WI38 (cell line): ENCODE measurements at regions not wholly inside any gene's neighbourhood (a gene's known extent, or its start where the extent isn't known, plus 50 kb on each side); places are given as distances from the start of the nearest gene placed in this dataset.
"Not testable (repeated sequence)": the region's sequence is repeated elsewhere in the genome, so short reads cannot be mapped to it uniquely, and the experiment has no call there.

Experiments used
- H3K4me3 ChIP-seq: 2 replicates; pipeline ENCODE4 v1.5.1; 2011; ENCODE audit warnings: low read depth, mild to moderate bottlenecking, control low read depth, low read length
- TF ChIP-seq, protein P1 (sequence below): IDR thresholded peaks from 2 replicates; pipeline ENCODE4 v1.5.1; 2012; ENCODE audit warnings: low read depth, mild to moderate bottlenecking, control low read depth, low read length

DNA sequence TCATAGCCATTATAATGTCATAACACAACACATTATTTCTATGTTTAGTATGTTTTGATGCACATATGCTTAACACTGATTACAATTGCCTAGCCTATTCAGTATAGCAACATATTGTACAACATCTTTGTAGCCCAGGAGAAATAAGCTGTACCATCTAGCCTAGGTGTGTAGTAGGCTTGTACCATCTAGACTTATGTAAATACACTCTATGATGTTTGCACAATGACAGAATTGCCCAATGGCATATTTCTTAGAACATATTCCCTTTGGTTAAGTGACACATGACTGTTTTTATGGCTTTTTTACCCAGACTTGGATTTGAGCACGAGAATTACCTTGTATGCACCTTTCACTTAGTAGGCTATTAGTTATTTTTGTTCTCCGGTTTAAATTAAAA lies 64.5 kb upstream of the HIVEP1 start:
- TF ChIP-seq, protein P1, sequence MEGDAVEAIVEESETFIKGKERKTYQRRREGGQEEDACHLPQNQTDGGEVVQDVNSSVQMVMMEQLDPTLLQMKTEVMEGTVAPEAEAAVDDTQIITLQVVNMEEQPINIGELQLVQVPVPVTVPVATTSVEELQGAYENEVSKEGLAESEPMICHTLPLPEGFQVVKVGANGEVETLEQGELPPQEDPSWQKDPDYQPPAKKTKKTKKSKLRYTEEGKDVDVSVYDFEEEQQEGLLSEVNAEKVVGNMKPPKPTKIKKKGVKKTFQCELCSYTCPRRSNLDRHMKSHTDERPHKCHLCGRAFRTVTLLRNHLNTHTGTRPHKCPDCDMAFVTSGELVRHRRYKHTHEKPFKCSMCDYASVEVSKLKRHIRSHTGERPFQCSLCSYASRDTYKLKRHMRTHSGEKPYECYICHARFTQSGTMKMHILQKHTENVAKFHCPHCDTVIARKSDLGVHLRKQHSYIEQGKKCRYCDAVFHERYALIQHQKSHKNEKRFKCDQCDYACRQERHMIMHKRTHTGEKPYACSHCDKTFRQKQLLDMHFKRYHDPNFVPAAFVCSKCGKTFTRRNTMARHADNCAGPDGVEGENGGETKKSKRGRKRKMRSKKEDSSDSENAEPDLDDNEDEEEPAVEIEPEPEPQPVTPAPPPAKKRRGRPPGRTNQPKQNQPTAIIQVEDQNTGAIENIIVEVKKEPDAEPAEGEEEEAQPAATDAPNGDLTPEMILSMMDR, result no peak
- H3K4me3 ChIP-seq, result no peak overlapping the region

DNA sequence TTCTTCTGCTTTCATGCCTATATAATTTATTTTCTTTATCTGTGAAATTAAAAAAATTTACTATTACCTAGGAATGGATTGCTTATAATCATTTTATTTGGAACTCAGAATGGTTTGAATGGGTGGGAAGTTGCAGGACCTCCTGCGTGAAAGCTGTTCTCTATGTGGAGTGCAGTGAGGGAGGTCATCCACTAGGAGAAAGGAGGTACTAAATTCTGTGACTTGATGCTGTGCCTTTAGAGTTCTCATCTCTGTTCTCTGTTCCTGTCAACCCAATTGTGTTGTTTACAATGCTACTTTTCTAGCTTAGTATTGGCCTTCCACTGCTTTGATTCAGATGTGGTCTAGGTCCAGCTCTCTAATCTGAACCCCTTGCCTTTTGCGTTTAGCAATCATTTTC lies 65.0 kb upstream of the HIVEP1 start:
- TF ChIP-seq, protein P1, result peak; percentile 13; the same call in 1 of the 2 replicates
- H3K4me3 ChIP-seq, result no peak overlapping the region

DNA sequence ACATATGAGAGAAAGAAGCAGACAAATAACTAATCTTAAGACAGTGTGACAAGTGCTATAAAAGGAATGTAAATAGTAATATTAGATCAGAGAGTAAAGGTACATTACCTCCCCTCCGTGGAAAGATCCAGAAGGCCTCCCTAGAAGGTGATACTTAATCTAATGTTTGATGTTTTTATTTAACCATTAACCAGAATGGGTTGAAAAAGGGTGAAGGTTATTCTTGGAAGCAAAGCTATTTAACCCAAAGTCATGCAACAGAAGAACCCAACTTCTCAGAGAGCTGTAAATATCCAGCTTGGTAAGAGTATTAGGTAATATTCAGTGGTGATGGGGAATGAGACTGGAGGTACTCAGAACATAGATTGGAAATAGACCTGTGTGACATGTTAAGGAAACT lies 68.0 kb upstream of the HIVEP1 start:
- no peak overlapping the region for H3K4me3 ChIP-seq
- TF ChIP-seq, protein P1, result no peak

DNA sequence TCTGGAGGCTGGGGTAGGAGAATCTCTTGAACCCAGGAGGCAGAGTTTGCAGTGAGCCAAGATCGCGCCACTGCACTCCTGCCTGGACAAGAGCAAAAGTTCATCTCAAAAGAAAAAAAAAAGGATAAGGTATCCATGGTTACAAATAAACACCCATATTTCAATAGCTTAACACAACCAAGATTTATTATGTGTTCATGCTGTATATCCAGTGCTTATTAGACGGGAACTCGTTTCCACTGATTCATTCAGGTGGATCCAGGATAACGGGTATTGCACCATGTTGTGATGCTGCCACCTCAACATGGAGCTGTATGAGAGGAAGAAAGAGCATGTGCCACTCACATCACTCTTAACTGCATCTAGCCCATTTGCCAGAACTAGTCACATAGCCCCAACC lies 69.1 kb upstream of the HIVEP1 start:
- no peak overlapping the region for H3K4me3 ChIP-seq
- TF ChIP-seq, protein P1, result no peak

DNA sequence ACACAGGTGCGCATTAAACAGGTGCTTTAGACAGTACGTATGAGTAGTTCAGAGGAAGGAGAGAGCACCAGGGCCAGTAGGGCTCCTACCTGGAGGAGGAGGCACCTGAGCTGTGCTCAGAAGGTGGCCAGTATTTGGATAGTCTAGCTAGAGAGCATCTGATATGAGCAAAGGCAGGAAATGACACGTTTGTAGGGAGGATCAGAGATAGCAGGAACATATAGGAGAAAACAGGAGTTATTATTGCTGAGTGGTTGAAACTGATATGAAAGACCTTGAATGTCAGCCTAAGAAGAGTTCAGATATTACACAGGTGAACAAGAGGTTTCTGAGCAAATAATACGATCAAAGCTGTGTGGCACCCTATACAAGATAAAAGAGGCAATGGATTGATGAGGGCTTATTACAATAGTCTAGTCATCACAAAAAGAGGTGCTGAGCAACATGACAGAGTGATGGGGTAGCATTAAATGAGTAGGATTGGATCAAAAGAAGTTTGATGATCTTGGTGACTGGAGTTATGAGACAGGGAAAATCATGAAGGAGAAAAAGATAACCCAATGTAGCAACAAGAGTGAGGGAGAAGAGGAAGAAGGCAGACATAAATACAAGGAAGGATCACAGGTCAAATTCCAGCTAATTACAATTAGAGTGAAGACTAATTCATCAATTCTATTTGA lies 69.8 kb upstream of the HIVEP1 start:
- TF ChIP-seq, protein P1, result no peak
- H3K4me3 ChIP-seq, result no peak overlapping the region

DNA sequence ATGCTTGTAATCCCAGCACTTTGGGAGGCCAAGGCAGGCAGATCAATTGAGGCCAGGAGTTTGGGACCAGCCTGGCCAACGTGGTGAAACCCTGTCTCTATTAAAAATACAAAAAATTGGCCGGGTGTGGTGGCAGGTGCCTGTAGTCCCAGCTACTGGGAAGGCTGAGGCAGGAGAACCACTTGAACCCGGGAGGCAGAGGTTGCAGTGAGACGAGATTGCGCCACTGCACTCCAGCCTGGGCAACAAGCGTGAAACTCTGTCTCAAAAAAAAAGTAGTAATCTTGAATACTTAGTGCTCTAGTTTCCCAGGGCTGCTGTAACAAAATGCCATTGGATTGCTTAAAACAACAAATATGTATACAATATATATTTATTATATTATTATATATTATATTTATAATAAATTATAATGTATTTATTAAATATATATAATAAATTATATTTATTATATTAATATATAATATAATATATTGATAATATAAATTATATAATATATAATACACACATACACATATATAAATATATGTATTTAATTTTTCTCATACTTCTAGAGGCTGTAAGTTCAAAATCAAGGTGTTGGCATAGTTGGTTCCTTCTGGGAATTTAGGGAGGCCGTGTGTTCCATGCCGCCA lies 71.5 kb upstream of the HIVEP1 start:
- not testable (repeated sequence) for H3K4me3 ChIP-seq

DNA sequence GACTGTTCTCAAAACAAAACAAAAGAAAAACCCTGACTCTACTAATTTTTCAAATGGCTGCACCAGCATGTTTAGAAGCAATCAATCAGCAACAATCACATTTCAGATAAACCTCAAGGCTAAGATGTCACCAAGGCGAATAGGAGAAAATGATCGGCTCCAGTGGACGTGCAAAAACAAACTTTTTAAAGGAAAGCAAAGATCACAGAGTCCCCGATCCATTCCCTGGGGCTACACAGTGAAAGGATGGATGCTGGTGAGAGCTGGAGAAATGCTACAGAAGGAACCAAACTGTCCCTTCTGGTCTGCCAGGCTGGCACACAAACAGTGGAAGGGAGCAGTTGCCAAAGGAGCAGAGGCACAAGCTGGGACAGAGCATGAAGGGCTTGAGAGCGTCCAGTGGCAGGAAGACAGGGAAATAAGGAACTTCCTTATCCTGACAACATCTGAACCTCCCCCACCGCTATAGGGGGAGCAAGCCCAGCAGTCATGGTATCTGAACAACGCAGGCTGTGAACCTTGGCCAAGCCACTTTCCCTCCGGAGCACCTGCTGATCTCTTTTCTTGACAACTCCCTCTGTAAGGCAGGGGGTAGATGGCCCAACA lies 73.7 kb upstream of the HIVEP1 start:
- H3K4me3 ChIP-seq, result no peak overlapping the region
- TF ChIP-seq, protein P1, result no peak
